Umbilical cord (tissue), 1 donor: ENCODE measurements at regions not wholly inside any gene's neighbourhood (a gene's known extent, or its start where the extent isn't known, plus 50 kb on each side); places are given as distances from the start of the nearest gene placed in this dataset.
A peak's percentile ranks its signal among the peaks of the same experiment; 100 is the strongest.

Experiments
- DNase-seq: peaks from one replicate; pipeline ENCODE4 v3.0.0-alpha.2; 2015; ENCODE audit warnings: low spot score

GRCh38 chr4:85257817-85258370, 217.1 kb upstream of the ARHGAP24 start:
- no peak for DNase-seq

- DNase-seq: no peak
These were observed 214.9 kb upstream of the ARHGAP24 start for GRCh38 chr4:85260064-85260463.

- DNase-seq: no peak
These were observed 209.7 kb upstream of the ARHGAP24 start for GRCh38 chr4:85265234-85265633.

DNA sequence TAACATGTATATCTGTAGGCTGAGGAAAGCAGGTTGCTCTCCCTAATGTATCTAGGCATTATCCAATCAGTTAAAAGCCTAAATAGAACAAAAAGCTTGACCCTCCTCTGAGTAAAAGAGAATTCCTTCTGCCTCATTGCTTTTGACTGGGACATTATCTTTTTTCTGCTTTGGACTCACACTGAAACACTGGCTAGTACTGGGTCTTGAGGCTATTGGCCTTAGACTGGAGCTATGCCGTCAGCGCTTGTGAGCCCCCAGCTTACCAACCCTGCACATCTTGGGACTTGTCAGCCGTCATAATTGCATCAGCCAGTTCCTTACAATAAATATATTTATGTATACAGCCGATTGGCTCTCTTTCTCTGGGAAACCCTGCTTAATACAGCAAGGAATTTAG, 206.8 kb upstream of the ARHGAP24 start:
- DNase-seq: no peak

DNA sequence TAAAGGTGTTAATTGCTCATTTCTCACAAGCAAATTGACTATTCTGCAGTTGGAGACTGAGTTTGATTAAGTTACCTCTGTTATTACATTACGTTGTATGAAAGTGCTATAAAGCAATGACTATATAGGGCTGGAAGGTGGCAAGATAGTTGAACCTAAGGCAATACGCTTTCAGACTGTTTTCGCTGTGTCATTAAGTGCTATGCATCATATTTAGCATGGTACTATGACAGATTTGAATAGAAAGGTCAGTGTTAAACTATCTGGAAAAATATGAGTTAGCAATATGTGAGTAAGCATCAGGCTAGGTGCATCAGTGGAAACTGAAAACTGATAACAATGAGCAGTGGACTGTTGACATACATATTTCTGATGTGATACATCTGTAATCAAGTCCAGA, 206.0 kb upstream of the ARHGAP24 start:
- no peak for DNase-seq

- DNase-seq: no peak
These were observed 200.0 kb upstream of the ARHGAP24 start for GRCh38 chr4:85274955-85275354.

DNA sequence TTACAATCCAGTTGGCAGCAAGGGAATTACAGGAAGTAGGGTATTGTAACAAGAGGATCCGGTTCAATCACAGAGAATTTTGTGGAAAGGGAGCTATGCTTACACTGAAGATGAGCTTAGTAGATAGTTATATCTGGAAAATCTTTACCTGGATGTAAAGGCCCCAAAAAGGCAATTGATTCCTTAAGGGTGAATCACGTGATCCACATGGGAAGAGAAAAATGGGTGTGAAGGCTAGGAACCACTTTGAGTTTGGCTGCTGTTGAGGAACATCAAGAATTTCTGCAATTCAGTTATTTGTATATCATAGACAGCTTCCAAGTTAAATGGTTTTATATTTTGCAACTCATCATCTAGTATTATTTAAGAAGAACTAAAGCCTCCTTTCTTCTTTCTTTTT, 194.0 kb upstream of the ARHGAP24 start:
- no peak for DNase-seq

DNA sequence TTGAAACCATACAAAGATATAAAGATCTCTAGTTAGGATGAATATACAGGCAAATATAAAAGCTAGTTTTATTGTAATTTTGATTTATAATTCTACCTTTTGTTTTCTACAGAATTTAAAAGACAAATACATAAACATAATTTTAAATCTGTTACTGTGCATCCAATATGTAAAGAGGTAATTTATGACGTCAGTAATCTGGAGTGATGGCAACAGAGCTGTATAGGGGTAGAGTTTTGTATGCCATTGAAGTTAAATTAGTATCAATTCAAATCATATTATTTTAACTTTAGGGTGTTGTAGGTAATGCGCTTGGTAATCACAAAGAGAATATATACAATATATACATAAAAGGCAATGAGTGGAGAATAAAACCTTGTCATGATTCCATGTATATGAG, 183.7 kb upstream of the ARHGAP24 start:
- no peak for DNase-seq

DNA sequence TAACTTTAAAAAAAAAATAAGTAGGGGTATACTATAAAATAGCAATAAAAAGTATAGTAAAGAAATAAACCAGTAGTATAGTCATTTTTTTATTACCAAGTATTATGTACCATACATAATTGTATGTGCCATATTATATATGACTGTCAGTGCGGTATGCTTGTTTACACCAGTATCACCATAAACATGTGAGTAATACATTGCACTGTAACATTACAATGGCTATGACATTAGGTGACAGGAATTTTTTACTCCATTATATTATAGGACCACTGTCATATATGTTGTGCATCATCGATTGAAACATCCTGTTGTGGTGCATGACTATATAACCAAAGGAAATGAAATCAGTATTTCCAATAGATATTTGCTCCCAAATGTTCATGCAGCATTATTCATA, 176.9 kb upstream of the ARHGAP24 start:
- no peak for DNase-seq

GRCh38 chr4:85302193-85302736, 172.7 kb upstream of the ARHGAP24 start:
- DNase-seq: no peak

GRCh38 chr4:85302756-85303155, 172.2 kb upstream of the ARHGAP24 start:
- no peak for DNase-seq

GRCh38 chr4:85318415-85318814, 156.5 kb upstream of the ARHGAP24 start:
- no peak for DNase-seq

DNA sequence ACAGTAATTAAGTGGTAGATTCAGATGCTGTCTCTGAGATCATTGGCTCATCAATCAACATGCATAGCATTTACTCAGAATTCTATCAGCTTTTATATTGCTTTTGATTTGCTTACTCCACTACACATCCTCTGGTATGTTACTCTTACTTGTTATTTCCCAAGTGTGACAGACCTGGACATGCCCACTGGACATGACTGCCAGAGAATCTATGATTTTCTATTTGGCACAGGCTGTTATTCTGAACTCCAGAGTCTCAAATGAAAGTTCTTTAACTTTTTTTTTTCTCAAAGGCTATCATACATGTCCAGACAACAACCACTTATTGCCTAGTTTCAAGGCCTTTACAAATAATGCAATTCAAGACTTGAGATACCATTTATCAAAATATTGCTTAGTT, 116.1 kb upstream of the ARHGAP24 start:
- no peak for DNase-seq

- DNase-seq: no peak
These were observed 112.4 kb upstream of the ARHGAP24 start for GRCh38 chr4:85362550-85362949.

GRCh38 chr4:85367815-85368214, 107.1 kb upstream of the ARHGAP24 start:
- DNase-seq: no peak

DNA sequence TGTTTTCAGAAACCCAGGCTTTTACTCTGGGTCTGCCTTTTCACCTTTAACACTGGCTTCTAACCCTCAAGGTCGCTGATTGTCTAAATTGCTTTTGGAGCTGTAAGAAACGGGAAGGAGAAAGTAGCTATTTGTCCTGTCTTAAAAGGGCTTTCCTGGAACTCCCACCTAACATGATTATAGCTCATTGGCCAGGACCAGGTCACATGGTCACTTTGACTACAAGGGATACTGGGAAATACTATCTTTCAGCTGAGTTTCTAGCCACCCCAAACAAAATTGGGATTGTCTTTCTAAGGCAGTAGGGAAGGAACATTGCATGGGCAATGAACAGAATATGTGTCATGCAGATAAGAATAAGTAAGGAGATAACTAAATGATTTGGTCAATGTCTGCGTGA, 106.7 kb upstream of the ARHGAP24 start:
- DNase-seq: no peak

DNA sequence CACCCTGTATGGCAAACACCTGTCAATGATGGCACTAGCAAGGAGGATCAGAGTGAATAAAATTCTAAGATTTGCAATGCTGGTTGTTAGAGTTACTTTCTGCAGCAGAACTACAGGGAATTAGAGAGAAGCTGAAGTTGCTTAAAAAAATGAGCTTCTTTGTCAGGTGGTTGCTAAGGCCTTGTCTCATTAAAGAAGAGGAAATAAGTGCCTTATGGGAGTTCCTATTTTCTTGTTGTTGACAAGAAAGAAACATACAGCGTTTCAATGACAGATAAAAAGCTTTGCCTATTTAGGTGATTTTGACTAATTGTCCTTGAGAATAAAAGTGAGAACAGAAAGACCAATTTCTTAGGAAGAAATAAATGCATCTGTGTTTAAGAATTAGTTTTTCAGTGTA, 106.0 kb upstream of the ARHGAP24 start:
- DNase-seq: no peak

GRCh38 chr4:85369703-85370380, 105.1 kb upstream of the ARHGAP24 start:
- DNase-seq: no peak

- DNase-seq: peak; percentile 22
These were observed 104.4 kb upstream of the ARHGAP24 start for GRCh38 chr4:85370400-85371032.

DNA sequence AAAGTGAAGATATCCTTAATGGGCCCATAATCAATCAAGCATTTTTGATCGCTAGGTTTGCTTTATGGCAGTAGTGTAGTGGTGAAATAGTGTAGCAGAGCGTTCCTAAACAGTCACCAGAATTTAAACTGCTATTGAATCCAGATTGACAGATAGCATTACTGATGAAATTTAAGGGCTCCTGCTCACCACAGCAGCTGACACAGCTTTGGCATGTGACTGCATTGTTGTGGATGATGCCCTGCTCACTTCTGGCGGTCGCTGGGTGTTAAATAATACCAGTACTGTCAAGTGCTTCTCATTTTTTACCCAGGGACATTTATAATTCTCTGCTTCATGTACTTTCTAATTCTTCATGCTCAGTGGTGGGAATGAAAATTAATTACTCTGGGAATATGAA, 102.0 kb upstream of the ARHGAP24 start:
- DNase-seq: no peak

DNA sequence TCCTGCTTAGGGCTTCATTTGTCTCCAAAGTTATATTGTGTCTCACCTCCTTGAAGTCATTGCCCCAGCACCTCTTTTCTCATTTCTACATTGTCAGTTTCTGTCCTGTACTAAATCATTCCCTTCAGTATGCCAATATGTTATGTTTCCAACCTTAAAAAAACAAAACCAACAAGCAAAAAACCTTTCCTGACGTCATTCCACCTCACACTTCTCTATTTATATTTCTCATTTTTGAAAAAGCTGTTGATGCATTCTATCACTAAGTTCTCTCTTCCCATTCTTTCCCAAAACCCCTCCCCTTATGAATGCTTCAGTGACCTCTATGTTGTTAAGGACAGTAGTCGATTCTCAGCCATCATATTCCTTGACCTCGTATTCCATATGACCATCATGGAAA, 98.7 kb upstream of the ARHGAP24 start:
- DNase-seq: no peak

GRCh38 chr4:85381968-85382367, 93.0 kb upstream of the ARHGAP24 start:
- no peak for DNase-seq

- no peak for DNase-seq
These were observed 83.9 kb upstream of the ARHGAP24 start for GRCh38 chr4:85391071-85391470.
